Liver (tissue), 8 donors: ENCODE measurements at regions not wholly inside any gene's neighbourhood (a gene's known extent, or its start where the extent isn't known, plus 50 kb on each side); places are given as distances from the start of the nearest gene placed in this dataset.

ENCODE experiments used
- DNase-seq: peaks from one replicate; pipeline ENCODE4 v3.0.0-alpha.2; 2017; ENCODE audit warnings: low spot score
- H3K27ac ChIP-seq, 2 donors: one replicate each; pipeline ENCODE4 v1.7.0; 2013; ENCODE audit warnings: inconsistent platforms in 2 of 2, low read length in 2 of 2, control low read depth in 1 of 2, low read depth in 1 of 2, mild to moderate bottlenecking in 1 of 2
- H3K27me3 ChIP-seq, 4 donors: one replicate each; pipeline versions ENCODE4 v1.6.1 to v1.7.0; 2013; ENCODE audit warnings: low read length in 3 of 4, inconsistent platforms in 1 of 4, mild to moderate bottlenecking in 1 of 4, moderate library complexity in 1 of 4; ENCODE audit not compliant: control insufficient read depth in 4 of 4, insufficient read depth in 4 of 4
- H3K36me3 ChIP-seq, 4 donors: one replicate each; pipeline versions ENCODE4 v1.6.1 to v1.7.0; 2013; ENCODE audit warnings: low read length in 3 of 4, mild to moderate bottlenecking in 3 of 4, low read depth in 1 of 4, moderate library complexity in 1 of 4; ENCODE audit not compliant: control insufficient read depth in 4 of 4, insufficient read depth in 3 of 4
- H3K4me1 ChIP-seq, 4 donors: one replicate each; pipeline versions ENCODE4 v1.6.1 to v1.7.0; 2013; ENCODE audit warnings: low read length in 3 of 4, mild to moderate bottlenecking in 3 of 4, moderate library complexity in 1 of 4; ENCODE audit not compliant: control insufficient read depth in 4 of 4, insufficient read depth in 4 of 4
- H3K4me3 ChIP-seq, 3 donors: one replicate each; pipeline versions ENCODE4 v1.6.1 to v1.7.0; 2013; ENCODE audit warnings: low read length in 3 of 3, control low read depth in 1 of 3, low read depth in 1 of 3, mild to moderate bottlenecking in 1 of 3
- H3K9ac ChIP-seq, 2 donors: one replicate each; pipeline ENCODE4 v1.7.0; 2013; ENCODE audit warnings: low read length in 2 of 2, mild to moderate bottlenecking in 2 of 2, moderate library complexity in 2 of 2, control low read depth in 1 of 2, low read depth in 1 of 2
- H3K9me3 ChIP-seq, 4 donors: one replicate each; pipeline versions ENCODE4 v1.6.1 to v1.7.0; 2013; ENCODE audit warnings: low read length in 3 of 4; ENCODE audit not compliant: control insufficient read depth in 4 of 4
- ATF3 ChIP-seq: IDR thresholded peaks from 2 replicates; pipeline ENCODE4 v1.6.1; 2016; ENCODE audit warnings: antibody characterized with exemption
- CTCF ChIP-seq: fragments of 150-350 bp; IDR thresholded peaks from 2 replicates; pipeline ENCODE4 v1.5.1; 2017; ENCODE audit warnings: improper control_type of control experiment, low read depth, low read length; ENCODE audit not compliant: missing input control
- EGR1 ChIP-seq, 2 donors: IDR thresholded peaks; 2 replicates each; pipeline ENCODE4 v1.6.1; 2016 to 2018; ENCODE audit warnings: antibody characterized with exemption in 2 of 2, low read depth in 2 of 2
- FOXA1 ChIP-seq: IDR thresholded peaks from 2 replicates; pipeline ENCODE4 v1.6.1; 2016; ENCODE audit warnings: antibody characterized with exemption
- FOXA2 ChIP-seq: IDR thresholded peaks from 2 replicates; pipeline ENCODE4 v1.6.1; 2016; ENCODE audit warnings: antibody characterized with exemption
- GABPA ChIP-seq, 2 donors: IDR thresholded peaks in 1 of 2; conservative IDR thresholded peaks in 1 of 2; 2 replicates each; pipeline ENCODE4 v1.6.1; 2016; ENCODE audit warnings: antibody characterized with exemption in 2 of 2, mild to moderate bottlenecking in 1 of 2, moderate library complexity in 1 of 2
- HNF4A ChIP-seq, 2 donors: conservative IDR thresholded peaks; 2 replicates each; pipeline ENCODE4 v1.6.1; 2016; ENCODE audit warnings: antibody characterized with exemption in 2 of 2, mild to moderate bottlenecking in 2 of 2
- HNF4G ChIP-seq: IDR thresholded peaks from 2 replicates; pipeline ENCODE4 v1.6.1; 2016; ENCODE audit warnings: antibody characterized with exemption
- JUND ChIP-seq, 2 donors: IDR thresholded peaks; 2 replicates each; pipeline ENCODE4 v1.6.1; 2016; ENCODE audit warnings: antibody characterized with exemption in 2 of 2
- MAX ChIP-seq: IDR thresholded peaks from 2 replicates; pipeline ENCODE4 v1.6.1; 2016; ENCODE audit warnings: antibody characterized with exemption
- NR2F2 ChIP-seq: IDR thresholded peaks from 2 replicates; pipeline ENCODE4 v1.6.1; 2016; ENCODE audit warnings: antibody characterized with exemption
- RAD21 ChIP-seq, 2 donors: IDR thresholded peaks; 2 replicates each; pipeline ENCODE4 v1.6.1; 2016; ENCODE audit warnings: antibody characterized with exemption in 2 of 2, mild to moderate bottlenecking in 2 of 2
- REST ChIP-seq: IDR thresholded peaks from 2 replicates; pipeline ENCODE4 v1.6.1; 2016; ENCODE audit warnings: antibody characterized with exemption, mild to moderate bottlenecking
- RXRA ChIP-seq, 2 donors: IDR thresholded peaks; 2 replicates each; pipeline ENCODE4 v1.6.1; 2017 to 2018; ENCODE audit warnings: antibody characterized with exemption in 2 of 2, mild to moderate bottlenecking in 1 of 2
- SP1 ChIP-seq: IDR thresholded peaks from 2 replicates; pipeline ENCODE4 v1.6.1; 2018; ENCODE audit warnings: antibody characterized with exemption, mild to moderate bottlenecking
- TAF1 ChIP-seq: conservative IDR thresholded peaks from 2 replicates; pipeline ENCODE4 v1.6.1; 2016; ENCODE audit warnings: antibody characterized with exemption, mild to moderate bottlenecking
- YY1 ChIP-seq: IDR thresholded peaks from 2 replicates; pipeline ENCODE4 v1.6.1; 2016; ENCODE audit warnings: antibody characterized with exemption, mild to moderate bottlenecking
- ZBTB33 ChIP-seq: IDR thresholded peaks from 2 replicates; pipeline ENCODE4 v1.6.1; 2016; ENCODE audit warnings: antibody characterized with exemption
- WGBS: extraction: QIAGEN DNeasy Blood & Tissue Kit; methylation state at CpG from one replicate; pipeline ENCODE4 v1.1.7; 2013; 5-methylcytosine and 5-hydroxymethylcytosine counted together
- donor health status: healthy.
- donor health status: healthy.
- donor health status: healthy.
- donor health status: healthy.
- donor health status: healthy.

- Histone ChIP-seq H3K9ac (no peak overlapping the region), H3K27me3 (no peaks in the 10 kb centered on the region), H3K4me3 (no peak overlapping the region), H3K36me3 (no peaks in the 10 kb centered on the region), H3K4me1 (no peaks in the 10 kb centered on the region), H3K9me3 (no peaks in the 10 kb centered on the region), H3K27ac (no peak overlapping the region)
- TF ChIP-seq FOXA2 (no peak), RAD21 (IDR thresholded peaks at IDR 0.05) (no peak), SP1 (no peak), TAF1 (no peak), EGR1 (IDR thresholded peaks at IDR 0.05; ENCODE audit: low read depth in 2 of 2) (no peak), CTCF (no peak), HNF4G (no peak), FOXA1 (no peak), GABPA (IDR thresholded peaks at IDR 0.05 in 1 of 2, conservative IDR thresholded peaks at IDR 0.05 in 1 of 2) (no peak), ZBTB33 (no peak), HNF4A (conservative IDR thresholded peaks at IDR 0.05) (no peak), REST (no peak), YY1 (no peak), MAX (no peak), RXRA (IDR thresholded peaks at IDR 0.05) (no peak), JUND (IDR thresholded peaks at IDR 0.05) (no peak), NR2F2 (no peak), ATF3 (no peak)
- no peak for DNase-seq
- WGBS = 75% methylated on average over 4 of the region's 4 CpGs
Measured at GRCh38 chr4:173883821-173884220, 353.8 kb upstream of the HAND2 start.
